ENCODE measurements at regions not wholly inside any gene's neighbourhood (a gene's known extent, or its start where the extent isn't known, plus 50 kb on each side); places are given as distances from the start of the nearest gene placed in this dataset.
"Not testable (repeated sequence)": the region's sequence is repeated elsewhere in the genome, so short reads cannot be mapped to it uniquely, and the experiment has no call there.

- TF ChIP-seq JUND (IDR thresholded peaks at IDR 0.05; ENCODE audit: low read depth) = no peak
- DNase-seq (ENCODE audit: low read depth in 1 of 2, low spot score in 1 of 2) = no peak
- in situ Hi-C loops (cut with HindIII; ENCODE audit: low pct_unique_long_range_greater_than_20kb, low sequenced_read_pairs) = no loop called here
Measured at GRCh38 chr1:182169203-182169602, 107.7 kb upstream of the ZNF648 start.

DNA sequence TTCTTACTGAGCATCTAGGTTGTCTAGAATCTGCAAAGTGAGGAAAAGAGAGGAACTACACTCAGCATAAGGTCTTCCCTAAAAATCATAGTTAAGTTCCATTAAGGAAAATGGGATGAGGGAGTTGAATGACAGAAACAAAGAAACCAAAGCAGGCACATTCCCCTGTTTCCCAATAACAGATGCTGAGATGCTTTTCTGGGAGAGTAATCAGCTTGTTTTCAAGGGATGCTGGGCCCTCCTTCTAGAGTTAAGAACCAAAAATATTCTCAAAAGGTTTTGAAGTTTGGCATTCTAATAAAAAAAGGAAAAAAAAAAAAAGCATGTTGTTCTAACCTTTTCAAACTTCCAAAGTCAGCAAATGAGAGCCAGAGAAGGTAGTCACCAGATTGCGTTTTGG, 105.2 kb upstream of the ZNF648 start:
- DNase-seq (ENCODE audit: low read depth in 1 of 2, low spot score in 1 of 2) = no peak
- no peak for TF ChIP-seq JUND (IDR thresholded peaks at IDR 0.05; ENCODE audit: low read depth)
- in situ Hi-C loops (cut with HindIII; ENCODE audit: low pct_unique_long_range_greater_than_20kb, low sequenced_read_pairs) = no loop called here

DNA sequence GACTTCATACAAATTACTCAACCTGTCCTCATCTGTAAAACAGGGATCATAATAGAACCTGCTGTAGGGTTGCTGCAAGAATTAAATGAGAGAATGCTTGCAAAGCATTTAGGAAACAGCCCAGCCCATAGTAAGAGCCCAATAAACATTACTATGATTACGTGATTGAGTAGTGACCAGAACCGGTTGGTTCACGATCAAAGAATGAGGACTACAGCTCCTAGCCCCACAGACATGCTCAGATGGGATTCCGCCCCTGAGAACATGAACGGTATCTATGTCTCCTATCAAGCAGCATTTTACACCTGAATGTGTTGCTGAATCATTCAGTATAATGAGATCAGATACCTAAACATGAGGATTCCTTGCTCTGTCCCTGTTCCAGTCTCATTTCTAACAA, 104.8 kb upstream of the ZNF648 start:
- no peak for TF ChIP-seq JUND (IDR thresholded peaks at IDR 0.05; ENCODE audit: low read depth)
- no peak for DNase-seq (ENCODE audit: low read depth in 1 of 2, low spot score in 1 of 2)
- in situ Hi-C loops (cut with HindIII; ENCODE audit: low pct_unique_long_range_greater_than_20kb, low sequenced_read_pairs) = no loop called here

DNA sequence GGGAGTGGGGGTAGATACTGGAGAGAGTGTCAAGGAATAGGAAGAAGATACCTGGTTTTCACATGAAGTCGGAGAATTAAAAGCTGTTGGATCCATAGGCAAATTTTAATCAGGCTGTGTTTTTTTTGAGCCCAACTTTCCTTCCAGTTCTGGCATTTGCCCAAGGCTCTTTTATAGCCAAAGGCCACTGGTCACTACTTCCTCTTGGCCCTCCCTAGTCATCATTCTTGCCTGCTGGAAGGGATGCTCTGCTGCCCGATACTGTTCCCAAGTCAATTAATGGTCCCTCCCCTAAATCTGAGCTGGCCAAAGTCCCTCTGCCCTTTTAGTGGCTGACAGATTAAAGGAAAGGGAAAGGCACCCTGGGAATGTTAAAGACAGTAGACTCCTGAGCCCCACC, 102.8 kb upstream of the ZNF648 start:
- no peak for DNase-seq (ENCODE audit: low read depth in 1 of 2, low spot score in 1 of 2)
- in situ Hi-C loops (cut with HindIII; ENCODE audit: low pct_unique_long_range_greater_than_20kb, low sequenced_read_pairs) = no loop called here
- no peak for TF ChIP-seq JUND (IDR thresholded peaks at IDR 0.05; ENCODE audit: low read depth)

- no peak for DNase-seq (ENCODE audit: low read depth in 1 of 2, low spot score in 1 of 2)
- in situ Hi-C loops (cut with HindIII; ENCODE audit: low pct_unique_long_range_greater_than_20kb, low sequenced_read_pairs) = no loop called here
- TF ChIP-seq JUND (IDR thresholded peaks at IDR 0.05; ENCODE audit: low read depth) = no peak
Measured at GRCh38 chr1:182163821-182164223, 102.3 kb upstream of the ZNF648 start.

DNA sequence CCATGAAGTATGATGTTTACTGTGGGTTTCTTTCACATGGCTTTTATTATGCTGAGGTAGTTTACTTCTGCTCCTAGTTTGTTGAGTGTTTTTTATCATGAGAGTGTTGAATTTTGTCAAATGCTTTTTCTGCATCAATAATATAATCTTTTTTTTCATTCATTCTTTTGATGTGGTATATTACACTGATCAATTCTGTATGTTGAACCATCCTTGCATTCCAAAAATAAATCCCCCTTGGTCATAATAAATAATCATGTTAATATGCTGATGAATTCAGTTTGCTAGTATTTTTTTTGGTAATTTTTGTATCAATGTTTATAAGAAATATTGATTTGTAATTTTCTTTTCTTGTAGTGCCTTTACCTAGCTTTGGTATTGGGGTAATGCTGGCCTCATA, 97.9 kb upstream of the ZNF648 start:
- TF ChIP-seq JUND (IDR thresholded peaks at IDR 0.05; ENCODE audit: low read depth) = no peak
- DNase-seq (ENCODE audit: low read depth in 1 of 2, low spot score in 1 of 2) = no peak
- in situ Hi-C loops (cut with HindIII; ENCODE audit: low pct_unique_long_range_greater_than_20kb, low sequenced_read_pairs) = no loop called here

DNA sequence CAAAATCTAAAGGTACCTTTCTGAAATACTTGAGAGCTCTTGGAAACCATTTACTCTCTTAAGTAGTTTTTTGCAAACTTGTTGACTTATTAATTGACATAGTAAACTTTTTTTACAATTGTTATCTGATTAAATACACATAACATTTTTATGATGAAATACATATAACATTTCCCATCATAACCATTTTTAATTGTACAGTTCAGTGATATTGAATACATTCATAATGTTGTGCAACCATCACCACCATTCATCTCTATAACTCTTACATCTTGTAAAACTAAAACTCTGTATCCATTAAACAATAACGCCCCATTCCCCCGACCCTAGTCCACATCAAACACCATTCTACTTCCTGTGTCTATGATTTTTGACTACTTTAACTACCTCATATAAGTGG, 95.7 kb upstream of the ZNF648 start:
- in situ Hi-C loops (cut with HindIII; ENCODE audit: low pct_unique_long_range_greater_than_20kb, low sequenced_read_pairs) = no loop called here

GRCh38 chr1:182154425-182154824, 92.9 kb upstream of the ZNF648 start:
- DNase-seq (ENCODE audit: low read depth in 1 of 2, low spot score in 1 of 2); in situ Hi-C loops (cut with HindIII; ENCODE audit: low pct_unique_long_range_greater_than_20kb, low sequenced_read_pairs): not testable (repeated sequence)

More for the DNA sequence above, 95.7 kb upstream of the ZNF648 start:
- no peak for TF ChIP-seq JUND (IDR thresholded peaks at IDR 0.05; ENCODE audit: low read depth)
- no peak for DNase-seq (ENCODE audit: low read depth in 1 of 2, low spot score in 1 of 2)

DNA sequence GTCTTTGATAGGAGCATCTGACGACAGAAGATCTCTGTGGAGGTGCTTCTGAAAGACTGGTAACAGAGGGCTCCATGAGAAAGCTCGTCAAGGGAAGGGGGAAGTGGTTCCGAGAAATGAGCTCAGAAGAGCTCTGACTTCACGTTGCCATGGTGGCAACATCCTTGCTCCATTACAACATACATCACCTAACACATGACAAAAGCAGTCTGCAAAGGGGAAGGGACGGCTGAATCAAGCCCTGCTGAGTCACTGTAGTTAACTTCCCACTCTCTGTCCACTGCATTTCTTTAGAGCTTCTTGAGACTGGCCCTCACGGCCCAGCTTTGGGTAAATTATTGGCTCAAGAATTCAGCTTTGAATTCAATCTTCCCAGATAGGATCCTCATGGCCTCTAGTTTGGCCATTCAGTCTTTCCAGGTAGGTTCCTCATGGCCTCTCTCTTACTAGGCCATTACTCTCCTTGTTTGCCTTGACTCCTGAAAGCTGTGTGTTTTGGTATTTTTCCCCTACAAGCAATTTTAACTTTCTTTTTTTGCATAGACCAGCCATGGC, 88.0 kb upstream of the ZNF648 start:
- DNase-seq (ENCODE audit: low read depth in 1 of 2, low spot score in 1 of 2) = no peak
- no peak for TF ChIP-seq JUND (IDR thresholded peaks at IDR 0.05; ENCODE audit: low read depth)
- in situ Hi-C loops (cut with HindIII; ENCODE audit: low pct_unique_long_range_greater_than_20kb, low sequenced_read_pairs) = no loop called here

DNA sequence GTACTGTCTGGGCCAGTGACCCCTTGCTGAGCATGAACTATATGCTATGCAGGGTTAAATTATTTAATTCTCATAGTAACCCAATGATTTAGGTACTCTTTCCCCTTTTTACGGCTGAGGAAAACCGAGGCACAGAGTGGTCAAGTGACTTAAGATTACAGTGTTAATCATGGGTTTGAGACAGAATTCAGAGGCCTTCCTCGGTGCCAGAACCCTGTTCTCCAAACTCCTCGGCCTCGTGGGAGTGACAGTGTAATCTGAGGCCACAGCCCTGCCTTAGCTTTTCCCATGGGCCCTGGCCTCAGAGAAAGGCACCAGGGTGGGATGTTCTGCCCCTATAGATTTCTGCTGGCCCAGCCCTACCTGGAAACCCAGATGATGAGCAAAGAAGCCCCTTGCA, 86.4 kb upstream of the ZNF648 start:
- no peak for TF ChIP-seq JUND (IDR thresholded peaks at IDR 0.05; ENCODE audit: low read depth)
- in situ Hi-C loops (cut with HindIII; ENCODE audit: low pct_unique_long_range_greater_than_20kb, low sequenced_read_pairs) = no loop called here

GRCh38 chr1:182147136-182147820, 85.8 kb upstream of the ZNF648 start:
- DNase-seq (ENCODE audit: low read depth in 1 of 2, low spot score in 1 of 2) = no peak
- in situ Hi-C loops (cut with HindIII; ENCODE audit: low pct_unique_long_range_greater_than_20kb, low sequenced_read_pairs) = no loop called here
- no peak for TF ChIP-seq JUND (IDR thresholded peaks at IDR 0.05; ENCODE audit: low read depth)

More for the DNA sequence above, 86.4 kb upstream of the ZNF648 start:
- DNase-seq (ENCODE audit: low read depth in 1 of 2, low spot score in 1 of 2) = no peak

DNA sequence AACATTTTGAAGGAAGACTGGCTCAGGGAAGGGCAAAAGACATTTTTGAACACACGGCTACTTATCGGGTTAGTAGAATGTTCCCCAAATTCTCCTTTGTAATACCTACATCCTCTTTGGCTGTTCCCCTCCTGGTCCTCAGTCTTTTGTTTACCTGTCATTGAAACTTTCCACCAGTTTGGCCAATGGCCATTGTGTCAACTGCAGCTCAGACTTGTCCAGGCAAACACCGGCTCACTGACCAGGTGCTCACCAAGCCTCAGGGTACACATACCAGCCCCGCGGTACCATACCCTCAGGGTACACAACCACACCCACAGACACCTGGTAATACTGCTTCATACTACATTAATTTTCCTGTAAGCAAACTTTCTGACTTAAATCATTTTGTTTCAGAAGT, 84.8 kb upstream of the ZNF648 start:
- no peak for TF ChIP-seq JUND (IDR thresholded peaks at IDR 0.05; ENCODE audit: low read depth)
- in situ Hi-C loops (cut with HindIII; ENCODE audit: low pct_unique_long_range_greater_than_20kb, low sequenced_read_pairs) = no loop called here
- DNase-seq (ENCODE audit: low read depth in 1 of 2, low spot score in 1 of 2) = peak in 1 of 2 experiments; percentile 91

DNA sequence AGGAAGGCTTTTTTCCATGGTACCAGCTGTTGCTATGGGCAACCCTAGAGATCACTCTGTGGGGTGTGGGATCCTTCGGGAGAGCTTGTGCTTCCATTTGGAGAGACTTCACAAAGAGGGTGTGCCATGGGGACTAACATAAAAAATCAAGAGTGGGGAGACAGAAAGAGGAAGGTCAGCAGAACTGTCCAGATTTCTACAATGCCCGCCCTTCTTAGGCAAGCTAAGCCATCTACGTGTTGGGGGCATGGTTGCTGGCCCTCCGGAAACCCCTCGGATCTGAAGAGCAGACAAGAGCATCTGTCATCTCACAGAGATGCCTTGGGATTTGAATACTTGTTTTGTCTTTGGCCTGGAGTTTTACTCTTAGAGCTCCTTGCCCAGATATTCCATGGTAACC, 83.9 kb upstream of the ZNF648 start:
- TF ChIP-seq JUND (IDR thresholded peaks at IDR 0.05; ENCODE audit: low read depth) = no peak
- no peak for DNase-seq (ENCODE audit: low read depth in 1 of 2, low spot score in 1 of 2)
- in situ Hi-C loops (cut with HindIII; ENCODE audit: low pct_unique_long_range_greater_than_20kb, low sequenced_read_pairs) = no loop called here

DNA sequence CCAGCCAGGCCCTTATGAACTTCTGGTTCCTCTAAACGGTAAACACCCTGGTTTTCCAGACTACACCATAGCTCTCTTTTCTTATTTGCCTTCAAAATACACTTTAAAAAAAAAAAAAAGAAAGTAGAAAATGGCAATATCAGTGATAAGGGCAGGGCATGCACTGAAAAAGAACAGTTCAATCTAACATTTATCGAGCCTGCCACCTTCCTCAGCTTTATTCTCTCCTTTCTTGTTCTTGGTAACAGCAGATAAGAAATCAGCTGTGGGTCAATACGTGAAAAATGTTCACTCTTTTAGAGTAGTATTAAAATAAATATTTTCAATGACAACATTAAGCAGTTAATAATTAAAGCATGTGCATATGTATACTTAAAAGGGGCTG, 83.1 kb upstream of the ZNF648 start:
- no peak for TF ChIP-seq JUND (IDR thresholded peaks at IDR 0.05; ENCODE audit: low read depth)
- in situ Hi-C loops (cut with HindIII; ENCODE audit: low pct_unique_long_range_greater_than_20kb, low sequenced_read_pairs) = no loop called here
- DNase-seq (ENCODE audit: low read depth in 1 of 2, low spot score in 1 of 2) = no peak

All from T47D (cell line).